Right lobe of liver (tissue), 6 donors: ENCODE measurements at regions not wholly inside any gene's neighbourhood (a gene's known extent, or its start where the extent isn't known, plus 50 kb on each side); places are given as distances from the start of the nearest gene placed in this dataset.

Source experiments
- ATAC-seq, 4 donors: fragments of 200-7000 bp; cut with Tn5 transposase; one replicate each; pipeline ENCODE4 v1.9.1; 2020; ENCODE audit warnings: mild to moderate bottlenecking in 4 of 4, moderate library complexity in 4 of 4
- DNase-seq, 3 donors: peaks; one replicate each; pipeline ENCODE4 v3.0.0-alpha.2; 2020
- H3K27ac ChIP-seq, 3 donors: fragments of 200-600 bp; one replicate each; pipeline ENCODE4 v1.8.0; 2022
- H3K27me3 ChIP-seq, 2 donors: fragments of 200-600 bp; one replicate each; pipeline ENCODE4 v1.8.0; 2022
- H3K36me3 ChIP-seq, 4 donors: fragments of 200-600 bp; sonication (generic) in 1 of 4; one replicate each; pipeline versions ENCODE4 v1.5.1 to v1.8.0; 2017 to 2022; ENCODE audit warnings: control low read depth in 1 of 4
- H3K4me1 ChIP-seq, 4 donors: fragments of 200-600 bp; sonication (generic) in 1 of 4; one replicate each; pipeline versions ENCODE4 v1.5.1 to v1.8.0; 2017 to 2022; ENCODE audit warnings: control low read depth in 1 of 4
- H3K4me3 ChIP-seq, 3 donors: fragments of 200-600 bp; one replicate each; pipeline ENCODE4 v1.8.0; 2022
- H3K9me3 ChIP-seq, 4 donors: fragments of 200-600 bp; sonication (generic) in 1 of 4; one replicate each; pipeline versions ENCODE4 v1.5.1 to v1.8.0; 2017 to 2022; ENCODE audit warnings: control low read depth in 1 of 4
- CTCF ChIP-seq, 4 donors: fragments of 200-600 bp in 3 of 4; fragments of 450-650 bp in 1 of 4; IDR thresholded peaks; one replicate each; pipeline versions ENCODE4 v1.5.1 to v1.8.0; 2016 to 2022; ENCODE audit warnings: antibody characterized with exemption in 4 of 4, mild to moderate bottlenecking in 2 of 4
- POLR2A ChIP-seq: fragments of 450-650 bp; IDR thresholded peaks from one replicate; pipeline ENCODE4 v1.6.1; 2017; ENCODE audit warnings: antibody characterized with exemption, mild to moderate bottlenecking
- WGBS: methylation state at CpG from one replicate; pipeline ENCODE4 v1.1.6; 2018; ENCODE audit warnings: low coverage, low lambda C conversion rate; ENCODE audit not compliant: insufficient coverage; ENCODE audit errors: missing lambda C conversion rate; 5-methylcytosine and 5-hydroxymethylcytosine counted together
- intact Hi-C, 2 donors: fragments of 100-400 bp; cut with DNase I; formaldehyde crosslinking; loops; one replicate each; pipeline versions ENCODE4 v1.11.2 to v1.14.1; 2022
- donor health status: DM: no; HTN: yes; CAD: no.
- donor health status: DM: no; HTN: no; CAD: no.
- donor health status: DM: no; HTN: no; CAD: no.
- donor health status: DM: no; HTN: yes; CAD: no.
- donor health status: DM: no; HTN: yes; CAD: no.

GRCh38 chr13:80563439-80563838 lies 222.5 kb upstream of the SPRY2 start:
- ATAC-seq, result no peak
- TF ChIP-seq POLR2A (no peak), CTCF (IDR thresholded peaks at IDR 0.05) (no peak)
- DNase-seq, result no peak
- 61% methylated on average over 4 of the region's 4 CpGs for WGBS
- no peaks in the 10 kb centered on the region for H3K9me3 ChIP-seq
- no peaks in the 10 kb centered on the region for H3K36me3 ChIP-seq
- H3K4me3 ChIP-seq, result no peak overlapping the region
- H3K4me1 ChIP-seq, result peaks cover 0 to 1% (median 0%) of the 10 kb centered on the region in 4 donors
- intact Hi-C loops, result no loop called here
- H3K27ac ChIP-seq, result no peak overlapping the region
- H3K27me3 ChIP-seq, result no peaks in the 10 kb centered on the region

- DNase-seq (no peak), ATAC-seq (no peak)
- Histone ChIP-seq H3K27ac (no peak overlapping the region), H3K9me3 (no peaks in the 10 kb centered on the region), H3K4me1 (peaks cover 0 to 10% (median 0%) of the 10 kb centered on the region in 4 donors), H3K27me3 (no peaks in the 10 kb centered on the region), H3K36me3 (no peaks in the 10 kb centered on the region), H3K4me3 (no peak overlapping the region)
- 66% methylated on average over 4 of the region's 4 CpGs for WGBS
- intact Hi-C loops, result no loop called here
- TF ChIP-seq CTCF (IDR thresholded peaks at IDR 0.05) (no peak), POLR2A (no peak)
Observed at GRCh38 chr13:80562433-80563156, 221.7 kb upstream of the SPRY2 start.

- intact Hi-C loops, result no loop called here
- Histone ChIP-seq H3K9me3 (no peaks in the 10 kb centered on the region), H3K27ac (no peak overlapping the region), H3K36me3 (no peaks in the 10 kb centered on the region), H3K4me3 (no peak overlapping the region), H3K4me1 (peaks cover 0 to 13% (median 6%) of the 10 kb centered on the region in 4 donors), H3K27me3 (no peaks in the 10 kb centered on the region)
- DNase-seq (no peak), ATAC-seq (no peak)
- TF ChIP-seq CTCF (IDR thresholded peaks at IDR 0.05) (no peak), POLR2A (no peak)
Observed at GRCh38 chr13:80560609-80561008, 219.7 kb upstream of the SPRY2 start.

- no peak overlapping the region for H3K4me3 ChIP-seq
- H3K36me3 ChIP-seq, result no peaks in the 10 kb centered on the region
- intact Hi-C loops, result no loop called here
- no peak overlapping the region for H3K27ac ChIP-seq
- ATAC-seq, result no peak
- H3K27me3 ChIP-seq, result no peaks in the 10 kb centered on the region
- H3K9me3 ChIP-seq, result no peaks in the 10 kb centered on the region
- H3K4me1 ChIP-seq, result peaks cover 0 to 13% (median 6%) of the 10 kb centered on the region in 4 donors
- DNase-seq, result no peak
- WGBS, result 80% methylated on average over 5 of the region's 5 CpGs
- TF ChIP-seq CTCF (IDR thresholded peaks at IDR 0.05) (no peak), POLR2A (no peak)
Observed at GRCh38 chr13:80559944-80560343, 219.0 kb upstream of the SPRY2 start.
